ENCODE measurements at regions not wholly inside any gene's neighbourhood (a gene's known extent, or its start where the extent isn't known, plus 50 kb on each side); places are given as distances from the start of the nearest gene placed in this dataset.

- Histone ChIP-seq H3K4me1 (ENCODE audit: control insufficient read depth in 4 of 4, insufficient read depth in 4 of 4, low read length in 3 of 4) (no peaks in the 10 kb centered on the region), H3K36me3 (ENCODE audit: control insufficient read depth in 4 of 4, insufficient read depth in 3 of 4, low read depth in 1 of 4, low read length in 3 of 4) (no peaks in the 10 kb centered on the region), H3K27me3 (ENCODE audit: control insufficient read depth in 4 of 4, insufficient read depth in 4 of 4, low read length in 3 of 4) (no peaks in the 10 kb centered on the region), H3K4me3 (ENCODE audit: low read depth in 1 of 3, low read length in 3 of 3) (no peak overlapping the region), H3K27ac (ENCODE audit: low read depth in 1 of 2, low read length in 2 of 2) (no peak overlapping the region), H3K9ac (ENCODE audit: low read depth in 1 of 2, low read length in 2 of 2) (no peak overlapping the region), H3K9me3 (ENCODE audit: control insufficient read depth in 4 of 4, low read length in 3 of 4) (peaks cover 0 to 13% (median 6%) of the 10 kb centered on the region in 4 donors)
- DNase-seq (ENCODE audit: low spot score), result no peak
- 71% methylated on average over 1 of the region's 1 CpG for WGBS
- TF ChIP-seq ATF3 (IDR thresholded peaks at IDR 0.05) (no peak), SP1 (IDR thresholded peaks at IDR 0.05) (no peak), HNF4G (IDR thresholded peaks at IDR 0.05) (no peak), FOXA1 (IDR thresholded peaks at IDR 0.05) (no peak), JUND (IDR thresholded peaks at IDR 0.05) (no peak), YY1 (IDR thresholded peaks at IDR 0.05) (no peak), FOXA2 (IDR thresholded peaks at IDR 0.05) (no peak), TAF1 (conservative IDR thresholded peaks at IDR 0.05) (no peak), RXRA (IDR thresholded peaks at IDR 0.05) (no peak), RAD21 (IDR thresholded peaks at IDR 0.05) (no peak), HNF4A (conservative IDR thresholded peaks at IDR 0.05) (no peak), EGR1 (IDR thresholded peaks at IDR 0.05; ENCODE audit: low read depth in 2 of 2) (no peak), NR2F2 (IDR thresholded peaks at IDR 0.05) (no peak), REST (IDR thresholded peaks at IDR 0.05) (no peak)
- TF ChIP-seq, protein P1, sequence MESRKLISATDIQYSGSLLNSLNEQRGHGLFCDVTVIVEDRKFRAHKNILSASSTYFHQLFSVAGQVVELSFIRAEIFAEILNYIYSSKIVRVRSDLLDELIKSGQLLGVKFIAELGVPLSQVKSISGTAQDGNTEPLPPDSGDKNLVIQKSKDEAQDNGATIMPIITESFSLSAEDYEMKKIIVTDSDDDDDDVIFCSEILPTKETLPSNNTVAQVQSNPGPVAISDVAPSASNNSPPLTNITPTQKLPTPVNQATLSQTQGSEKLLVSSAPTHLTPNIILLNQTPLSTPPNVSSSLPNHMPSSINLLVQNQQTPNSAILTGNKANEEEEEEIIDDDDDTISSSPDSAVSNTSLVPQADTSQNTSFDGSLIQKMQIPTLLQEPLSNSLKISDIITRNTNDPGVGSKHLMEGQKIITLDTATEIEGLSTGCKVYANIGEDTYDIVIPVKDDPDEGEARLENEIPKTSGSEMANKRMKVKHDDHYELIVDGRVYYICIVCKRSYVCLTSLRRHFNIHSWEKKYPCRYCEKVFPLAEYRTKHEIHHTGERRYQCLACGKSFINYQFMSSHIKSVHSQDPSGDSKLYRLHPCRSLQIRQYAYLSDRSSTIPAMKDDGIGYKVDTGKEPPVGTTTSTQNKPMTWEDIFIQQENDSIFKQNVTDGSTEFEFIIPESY (IDR thresholded peaks at IDR 0.05), result no peak
- TF ChIP-seq, protein P2, sequence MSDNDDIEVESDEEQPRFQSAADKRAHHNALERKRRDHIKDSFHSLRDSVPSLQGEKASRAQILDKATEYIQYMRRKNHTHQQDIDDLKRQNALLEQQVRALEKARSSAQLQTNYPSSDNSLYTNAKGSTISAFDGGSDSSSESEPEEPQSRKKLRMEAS (IDR thresholded peaks at IDR 0.05), result no peak
- TF ChIP-seq, protein P3, sequence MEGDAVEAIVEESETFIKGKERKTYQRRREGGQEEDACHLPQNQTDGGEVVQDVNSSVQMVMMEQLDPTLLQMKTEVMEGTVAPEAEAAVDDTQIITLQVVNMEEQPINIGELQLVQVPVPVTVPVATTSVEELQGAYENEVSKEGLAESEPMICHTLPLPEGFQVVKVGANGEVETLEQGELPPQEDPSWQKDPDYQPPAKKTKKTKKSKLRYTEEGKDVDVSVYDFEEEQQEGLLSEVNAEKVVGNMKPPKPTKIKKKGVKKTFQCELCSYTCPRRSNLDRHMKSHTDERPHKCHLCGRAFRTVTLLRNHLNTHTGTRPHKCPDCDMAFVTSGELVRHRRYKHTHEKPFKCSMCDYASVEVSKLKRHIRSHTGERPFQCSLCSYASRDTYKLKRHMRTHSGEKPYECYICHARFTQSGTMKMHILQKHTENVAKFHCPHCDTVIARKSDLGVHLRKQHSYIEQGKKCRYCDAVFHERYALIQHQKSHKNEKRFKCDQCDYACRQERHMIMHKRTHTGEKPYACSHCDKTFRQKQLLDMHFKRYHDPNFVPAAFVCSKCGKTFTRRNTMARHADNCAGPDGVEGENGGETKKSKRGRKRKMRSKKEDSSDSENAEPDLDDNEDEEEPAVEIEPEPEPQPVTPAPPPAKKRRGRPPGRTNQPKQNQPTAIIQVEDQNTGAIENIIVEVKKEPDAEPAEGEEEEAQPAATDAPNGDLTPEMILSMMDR (IDR thresholded peaks at IDR 0.05; ENCODE audit: low read depth, low read length, missing input control), result no peak
Measured at GRCh38 chr2:209002054-209002453, 421.8 kb upstream of the MAP2 start.

DNA sequence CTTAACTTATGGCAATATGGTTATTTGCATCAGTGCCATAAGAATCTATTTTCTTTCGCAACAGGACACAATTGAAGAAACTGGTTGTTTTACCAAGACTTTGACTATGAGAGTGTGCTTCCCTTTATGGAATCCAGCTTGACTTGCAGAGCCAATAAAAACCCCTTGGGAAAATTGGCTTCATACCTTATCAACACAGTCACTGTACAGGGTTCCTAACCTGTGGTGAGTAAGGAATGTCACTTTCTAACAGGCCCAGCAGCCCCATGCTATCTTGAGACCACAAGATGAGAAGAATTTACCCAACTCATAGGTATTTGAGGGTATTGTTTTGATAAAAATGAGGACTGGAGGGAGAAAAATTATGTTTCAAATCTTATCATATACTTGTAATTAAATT lies 418.5 kb upstream of the MAP2 start:
- H3K36me3 ChIP-seq (ENCODE audit: control insufficient read depth in 4 of 4, insufficient read depth in 3 of 4, low read depth in 1 of 4, low read length in 3 of 4), result no peaks in the 10 kb centered on the region
- DNase-seq (ENCODE audit: low spot score), result no peak
- H3K9me3 ChIP-seq (ENCODE audit: control insufficient read depth in 4 of 4, low read length in 3 of 4), result peaks cover 0 to 15% (median 7%) of the 10 kb centered on the region in 4 donors
- H3K4me1 ChIP-seq (ENCODE audit: control insufficient read depth in 4 of 4, insufficient read depth in 4 of 4, low read length in 3 of 4), result no peaks in the 10 kb centered on the region
- H3K9ac ChIP-seq (ENCODE audit: low read depth in 1 of 2, low read length in 2 of 2), result no peak overlapping the region
- H3K27ac ChIP-seq (ENCODE audit: low read depth in 1 of 2, low read length in 2 of 2), result no peak overlapping the region
- H3K4me3 ChIP-seq (ENCODE audit: low read depth in 1 of 3, low read length in 3 of 3), result no peak overlapping the region
- no peaks in the 10 kb centered on the region for H3K27me3 ChIP-seq (ENCODE audit: control insufficient read depth in 4 of 4, insufficient read depth in 4 of 4, low read length in 3 of 4)
- TF ChIP-seq FOXA1 (IDR thresholded peaks at IDR 0.05), result no peak
- TF ChIP-seq, protein P2 (IDR thresholded peaks at IDR 0.05), result no peak
- no peak for TF ChIP-seq NR2F2 (IDR thresholded peaks at IDR 0.05)
- TF ChIP-seq ATF3 (IDR thresholded peaks at IDR 0.05), result no peak
- WGBS, result 79% methylated on average over 1 of the region's 1 CpG
